Fibroblast of skin of scalp (primary cell): ENCODE measurements at regions not wholly inside any gene's neighbourhood (a gene's known extent, or its start where the extent isn't known, plus 50 kb on each side); places are given as distances from the start of the nearest gene placed in this dataset.
A peak's percentile ranks its signal among the peaks of the same experiment; 100 is the strongest.
"Not testable (repeated sequence)": the region's sequence is repeated elsewhere in the genome, so short reads cannot be mapped to it uniquely, and the experiment has no call there.

ENCODE experiments used
- DNase-seq: peaks from one replicate; pipeline ENCODE4 v3.0.0-alpha.2; 2013

DNA sequence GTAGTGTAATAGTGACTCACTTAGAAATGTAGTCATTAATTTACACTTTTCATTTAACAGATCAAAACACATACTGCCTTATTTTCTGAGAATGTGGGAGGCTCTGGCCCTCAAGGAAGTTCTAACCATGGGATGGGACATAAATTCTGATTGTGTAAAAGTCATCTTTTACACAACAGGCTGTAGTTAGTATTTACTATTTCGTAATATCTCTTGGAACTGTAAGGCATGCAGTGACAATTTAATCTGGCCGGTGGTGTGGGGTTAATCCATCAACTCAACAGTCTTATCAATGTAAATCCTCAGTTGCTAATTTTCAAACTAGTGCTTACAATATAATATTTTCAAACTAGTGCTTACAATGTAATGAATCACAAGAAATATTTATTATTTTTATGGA is 1599.2 kb downstream of the EFNB2 start:
- DNase-seq = no peak

- not testable (repeated sequence) for DNase-seq
Observed at GRCh38 chr13:104920513-104920912, 1614.9 kb downstream of the EFNB2 start.

- DNase-seq = no peak
Observed at GRCh38 chr13:104920091-104920490, 1615.4 kb downstream of the EFNB2 start.

DNA sequence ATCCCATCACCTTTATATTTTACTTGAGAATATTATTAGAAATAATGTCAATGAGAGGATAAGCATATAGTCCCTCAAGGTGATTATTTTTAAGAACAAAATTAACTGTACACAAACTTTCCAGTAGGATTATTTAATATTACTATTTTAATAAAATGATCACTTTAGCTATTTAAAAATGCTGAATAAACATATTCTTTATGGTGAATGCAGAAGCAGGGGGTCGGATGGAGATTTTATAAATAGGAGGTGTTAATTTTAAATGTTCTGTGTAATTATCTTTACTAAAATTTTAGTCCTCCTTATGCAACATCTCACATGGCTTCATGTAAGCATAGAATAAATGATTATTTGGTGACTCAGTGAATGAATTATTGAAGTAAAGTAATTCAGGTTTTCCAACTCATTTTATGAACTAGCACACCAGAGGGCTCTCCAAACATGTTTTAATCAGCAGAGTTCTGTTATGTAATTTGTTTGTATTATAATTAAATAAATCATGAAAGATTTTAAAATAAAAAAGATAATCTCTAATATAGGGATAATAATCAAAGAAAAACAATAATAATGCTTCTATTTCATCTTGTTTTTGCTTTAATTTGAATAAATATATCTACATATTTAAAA is 1635.2 kb downstream of the EFNB2 start:
- no peak for DNase-seq

GRCh38 chr13:104898484-104898883 is 1637.0 kb downstream of the EFNB2 start:
- DNase-seq = no peak

- peak; percentile 24 for DNase-seq
Observed at GRCh38 chr13:104895521-104895920, 1639.9 kb downstream of the EFNB2 start.

DNA sequence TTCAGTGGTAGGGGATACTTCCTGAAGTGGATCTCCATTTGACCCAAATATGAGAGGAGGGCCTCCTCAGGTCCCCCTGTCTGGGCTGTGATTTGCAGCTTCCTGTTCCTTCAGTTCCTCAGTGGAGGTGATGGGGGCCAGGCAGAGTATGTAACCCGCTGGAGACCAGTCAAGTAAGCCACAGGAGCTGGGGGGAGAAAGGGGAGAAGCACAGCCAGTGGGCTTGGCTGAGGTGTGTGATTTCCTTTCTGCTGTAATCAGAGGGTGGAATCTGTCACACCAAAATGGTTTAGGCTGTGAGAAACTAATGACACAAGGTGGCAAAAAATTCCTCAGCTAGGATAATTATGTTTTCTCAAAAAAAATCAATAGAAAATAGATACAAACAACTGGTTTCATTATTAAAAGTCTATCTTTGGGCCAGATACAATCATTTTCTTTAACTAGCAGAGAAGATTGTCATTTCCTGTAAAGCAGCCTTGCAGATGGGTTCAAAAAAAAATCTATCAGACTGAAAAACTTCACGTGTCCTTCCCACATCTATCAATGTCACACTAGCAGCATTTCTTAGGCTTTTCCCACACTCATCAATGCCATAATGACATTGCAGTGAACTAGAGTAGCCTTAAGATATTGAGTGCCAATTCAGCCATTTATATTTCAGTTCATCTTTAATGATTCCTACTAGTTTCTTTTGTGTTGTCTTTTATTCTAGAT is 1660.3 kb downstream of the EFNB2 start:
- DNase-seq = no peak

DNA sequence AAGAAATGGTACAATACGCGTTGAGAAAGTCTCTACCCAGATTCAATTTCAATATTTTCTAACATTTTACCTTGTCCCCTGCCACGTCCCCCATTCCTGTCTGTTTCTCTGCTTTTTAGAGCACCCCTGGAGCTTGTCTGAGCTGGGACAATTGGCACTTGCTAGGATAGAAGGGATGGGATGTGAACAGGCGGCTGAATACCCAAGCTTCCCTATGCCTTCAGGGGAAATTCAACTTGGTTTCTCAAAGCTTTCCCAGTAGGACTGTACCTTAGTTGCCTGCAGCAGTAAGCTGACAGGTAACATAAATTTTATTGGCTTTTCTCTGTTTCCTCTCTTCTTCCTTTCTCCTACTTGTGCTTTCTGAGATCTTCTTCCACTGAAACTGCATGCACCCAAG is 1663.3 kb downstream of the EFNB2 start:
- DNase-seq = no peak

- DNase-seq = no peak
Observed at GRCh38 chr13:104871456-104871855, 1664.0 kb downstream of the EFNB2 start.

DNA sequence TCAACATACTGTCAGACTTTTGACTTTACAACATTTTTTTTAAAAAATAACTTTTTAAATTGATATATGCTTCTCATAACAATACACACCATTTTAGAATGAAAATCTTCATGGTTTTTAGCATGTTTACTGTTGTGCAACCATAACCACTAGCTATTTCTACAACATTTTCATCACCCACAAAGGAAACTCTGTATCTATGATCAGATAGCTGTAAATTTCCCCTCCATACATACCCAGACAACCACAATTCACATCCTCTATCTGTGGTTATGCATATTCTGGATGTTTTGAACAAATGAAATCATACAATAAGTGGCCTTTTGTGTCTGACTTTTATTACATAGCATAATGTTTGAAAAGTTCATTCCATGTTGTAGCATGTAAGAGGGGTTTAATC is 1666.0 kb downstream of the EFNB2 start:
- DNase-seq = peak; percentile 64

GRCh38 chr13:104868806-104869205 is 1666.7 kb downstream of the EFNB2 start:
- no peak for DNase-seq

DNA sequence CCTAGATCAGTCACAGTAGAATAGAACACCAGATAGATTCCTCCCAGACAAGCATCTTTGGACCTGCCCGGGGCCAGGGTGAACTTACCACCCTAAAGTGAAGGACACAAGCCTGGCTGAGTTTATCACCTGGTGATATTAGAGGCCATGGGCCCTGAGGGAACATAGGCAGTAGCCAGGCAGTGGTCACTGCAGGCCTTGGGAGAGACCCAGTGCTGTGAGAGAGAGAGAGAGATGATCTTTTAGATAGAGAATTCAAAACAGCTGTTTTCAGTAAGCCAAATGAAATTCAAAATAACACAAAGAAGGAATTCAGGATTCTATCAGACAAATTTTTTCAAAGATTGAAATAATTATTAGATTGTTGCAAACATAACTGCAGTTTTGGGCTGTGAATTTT is 1679.9 kb downstream of the EFNB2 start:
- DNase-seq = no peak

GRCh38 chr13:104854698-104855097 is 1680.8 kb downstream of the EFNB2 start:
- DNase-seq = no peak

DNA sequence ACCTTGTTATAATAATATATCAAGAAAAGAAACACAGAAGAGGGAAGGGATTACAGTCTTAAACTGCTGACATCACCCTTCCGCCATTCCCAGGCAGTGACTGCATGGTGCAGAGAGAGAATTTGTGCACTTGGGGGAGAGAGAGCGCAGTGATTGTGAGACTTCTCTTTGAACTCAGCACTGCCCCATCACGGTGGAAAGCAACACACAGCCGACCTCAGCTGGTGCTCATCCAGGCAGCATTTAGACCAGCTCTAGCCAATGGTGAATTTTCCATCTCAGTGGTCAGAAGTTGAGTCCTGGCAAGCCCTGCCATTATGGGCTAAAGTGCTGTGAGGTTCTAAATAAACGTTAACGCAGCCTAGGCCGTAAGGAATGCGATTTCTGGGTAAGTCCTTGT is 1681.5 kb downstream of the EFNB2 start:
- DNase-seq = no peak

DNA sequence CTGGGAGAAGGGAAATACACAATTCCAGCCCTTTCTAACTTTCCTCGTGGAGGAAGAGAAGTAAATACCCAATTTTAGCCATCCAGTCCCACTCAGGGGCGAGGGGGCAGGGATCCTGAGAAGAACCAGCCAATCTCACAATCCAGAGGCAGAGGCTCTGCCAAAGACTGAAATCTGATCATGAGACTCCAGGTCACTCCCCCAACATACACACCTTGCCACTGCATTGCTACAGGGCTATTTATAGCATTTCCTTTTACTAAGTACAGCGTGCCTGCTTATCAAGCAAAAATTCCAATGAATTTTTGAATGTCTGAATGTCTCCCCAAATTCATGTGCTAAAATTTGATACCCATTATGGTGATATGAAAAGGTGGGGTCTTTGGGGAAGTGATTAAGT is 1687.5 kb downstream of the EFNB2 start:
- DNase-seq = no peak

DNA sequence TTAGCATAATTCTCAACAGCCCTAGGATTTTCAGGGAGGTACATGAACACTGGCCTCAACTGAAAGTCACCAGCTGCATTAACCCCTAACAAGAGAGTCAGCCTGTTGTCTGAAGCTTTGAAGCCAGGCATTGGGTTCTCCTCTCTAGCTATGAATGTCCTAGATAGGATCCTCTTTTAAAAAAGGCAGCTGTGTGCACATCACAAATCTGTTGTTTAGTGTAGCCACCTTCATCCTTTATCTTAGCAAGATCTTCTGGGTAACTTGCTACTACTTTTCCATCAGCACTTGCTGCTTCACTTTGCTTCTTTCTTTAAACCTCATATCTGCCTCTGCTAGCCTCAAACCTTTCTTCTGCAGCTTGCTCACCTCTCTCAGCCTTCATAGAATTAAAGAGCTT is 1692.1 kb downstream of the EFNB2 start:
- no peak for DNase-seq

DNA sequence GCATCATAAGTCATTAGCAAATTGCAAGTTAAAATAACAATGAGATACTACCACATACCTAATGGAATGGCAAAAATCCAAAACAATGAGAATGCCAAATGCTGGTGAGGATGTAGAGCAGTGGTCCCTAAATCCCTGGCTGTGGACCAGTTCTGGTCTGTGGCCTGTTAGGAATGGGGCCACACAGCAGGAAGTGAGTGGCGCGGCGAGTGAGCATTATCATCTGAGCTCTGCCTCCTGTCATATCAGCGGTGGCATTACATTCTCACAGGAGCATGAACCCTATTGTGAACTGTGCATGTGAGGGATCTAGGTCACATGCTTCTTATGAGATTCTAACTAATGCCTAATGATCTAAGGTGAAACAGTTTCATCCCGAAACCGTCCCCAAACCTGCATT is 1694.4 kb downstream of the EFNB2 start:
- peak; percentile 4 for DNase-seq

DNA sequence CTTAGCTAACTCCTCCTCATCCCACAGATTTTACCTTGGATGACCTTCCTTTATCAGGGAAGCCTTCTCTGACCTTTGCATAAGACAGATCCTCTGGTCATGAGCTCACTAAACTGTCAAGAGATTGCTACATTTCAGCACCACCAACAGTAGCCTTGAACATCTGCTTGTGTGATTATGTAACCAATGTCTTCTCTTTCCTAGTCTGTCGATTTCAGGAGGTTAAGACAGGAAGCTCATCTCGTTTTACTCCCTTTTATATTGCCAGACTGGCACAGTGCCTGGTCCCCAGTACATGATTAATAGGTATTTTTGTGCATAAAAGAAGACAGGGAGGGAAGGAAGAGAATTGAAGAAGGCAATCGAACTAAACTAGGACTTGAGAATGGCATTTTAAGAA is 1697.7 kb downstream of the EFNB2 start:
- no peak for DNase-seq

- no peak for DNase-seq
Observed at GRCh38 chr13:104833221-104833620, 1702.2 kb downstream of the EFNB2 start.

DNA sequence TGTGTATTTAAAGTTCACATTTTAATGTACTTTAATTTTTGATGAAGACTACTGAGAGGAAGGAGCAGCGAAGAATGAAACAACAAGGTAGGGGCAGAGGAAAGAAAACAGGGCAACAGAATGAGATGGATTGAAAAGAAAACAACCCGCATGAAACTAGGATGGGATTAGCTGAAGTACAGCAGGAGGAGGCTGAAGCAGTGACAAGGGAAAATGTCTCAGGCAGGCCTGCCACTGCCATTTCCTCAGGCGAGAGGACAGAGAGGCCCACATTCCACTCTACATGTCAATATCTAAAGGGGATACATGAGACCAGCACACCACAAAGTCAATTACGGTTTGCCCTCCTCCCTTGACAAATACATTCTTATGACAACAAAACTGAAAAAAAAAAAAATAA is 1703.2 kb downstream of the EFNB2 start:
- DNase-seq = no peak

DNA sequence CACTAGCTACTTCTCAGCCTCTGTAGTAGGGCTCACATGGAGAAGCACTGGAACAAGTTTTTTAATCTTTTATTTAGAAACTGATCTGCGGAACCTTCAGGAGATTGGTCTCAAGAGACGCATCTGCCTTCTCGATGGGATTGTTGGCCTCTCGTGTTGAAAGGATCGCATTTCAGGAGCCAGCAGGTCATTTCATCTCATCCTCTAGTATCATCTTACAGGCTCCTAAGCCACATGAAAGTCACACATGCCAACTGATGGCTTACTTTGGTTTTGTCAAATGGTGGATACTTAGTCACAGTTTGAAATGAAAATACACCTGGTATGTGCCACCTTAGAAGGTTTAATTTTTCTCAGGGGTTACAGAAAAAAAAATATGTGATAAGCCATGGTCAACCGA is 1703.6 kb downstream of the EFNB2 start:
- no peak for DNase-seq

DNA sequence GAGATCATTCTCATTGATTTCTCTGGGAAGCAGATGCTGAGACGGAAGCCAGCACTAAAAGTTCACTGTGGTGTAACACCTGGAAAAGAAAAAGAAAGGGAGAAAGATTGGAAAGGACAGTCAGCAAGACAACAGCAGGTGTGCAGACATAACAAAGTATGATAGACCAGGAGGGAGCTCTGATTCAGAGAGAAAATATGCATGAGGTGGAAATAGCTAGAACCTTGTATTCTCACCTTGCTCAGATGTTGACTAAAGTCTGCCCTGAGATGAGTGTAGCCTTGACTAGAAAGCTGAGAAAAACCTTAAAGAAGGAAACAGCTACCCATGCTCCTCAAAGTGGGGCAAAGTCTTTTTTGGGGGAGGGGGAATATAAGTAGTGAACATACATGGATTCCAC is 1711.8 kb downstream of the EFNB2 start:
- DNase-seq = no peak

DNA sequence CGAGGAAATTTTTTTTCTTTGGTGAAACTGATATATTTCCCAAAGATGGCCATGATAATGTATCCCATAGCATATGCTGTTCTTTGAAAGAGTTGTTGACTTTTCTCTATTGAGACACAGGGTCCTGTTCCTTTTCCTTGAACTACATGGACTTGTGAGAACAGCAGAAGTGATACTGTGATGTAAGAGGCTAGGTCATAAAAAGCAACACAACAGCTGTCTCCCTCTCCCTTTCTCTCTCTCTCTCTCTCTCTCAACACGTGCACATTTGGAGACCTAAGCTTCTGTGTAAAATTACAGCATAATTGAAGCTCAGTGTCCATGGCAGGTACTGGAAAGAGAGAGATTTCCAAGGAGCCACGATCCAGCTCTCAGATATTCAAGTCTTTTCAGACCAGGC is 1712.4 kb downstream of the EFNB2 start:
- DNase-seq = no peak

- no peak for DNase-seq
Observed at GRCh38 chr13:104817271-104817670, 1718.2 kb downstream of the EFNB2 start.

DNA sequence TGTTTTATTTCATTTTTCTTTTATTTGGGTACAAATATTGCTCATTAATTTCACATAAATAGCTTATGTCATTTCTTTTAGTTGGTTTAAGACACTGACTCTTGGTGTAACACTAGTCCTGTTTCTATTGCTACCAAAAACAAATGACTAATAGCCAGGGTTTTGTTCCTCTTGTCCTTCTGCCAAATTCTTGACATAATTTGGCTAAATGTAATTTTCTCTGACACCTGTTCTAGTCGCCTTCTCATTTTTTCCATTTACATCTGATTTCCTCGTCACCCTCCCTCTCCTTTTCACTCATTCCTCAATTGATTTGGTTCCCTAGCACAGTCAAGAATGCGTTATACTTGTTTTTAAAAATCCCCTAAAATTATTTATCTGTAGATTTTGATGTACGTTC is 1718.7 kb downstream of the EFNB2 start:
- no peak for DNase-seq
